ENCODE measurements at regions not wholly inside any gene's neighbourhood (a gene's known extent, or its start where the extent isn't known, plus 50 kb on each side); places are given as distances from the start of the nearest gene placed in this dataset.
"Not testable (repeated sequence)": the region's sequence is repeated elsewhere in the genome, so short reads cannot be mapped to it uniquely, and the experiment has no call there.

DNA sequence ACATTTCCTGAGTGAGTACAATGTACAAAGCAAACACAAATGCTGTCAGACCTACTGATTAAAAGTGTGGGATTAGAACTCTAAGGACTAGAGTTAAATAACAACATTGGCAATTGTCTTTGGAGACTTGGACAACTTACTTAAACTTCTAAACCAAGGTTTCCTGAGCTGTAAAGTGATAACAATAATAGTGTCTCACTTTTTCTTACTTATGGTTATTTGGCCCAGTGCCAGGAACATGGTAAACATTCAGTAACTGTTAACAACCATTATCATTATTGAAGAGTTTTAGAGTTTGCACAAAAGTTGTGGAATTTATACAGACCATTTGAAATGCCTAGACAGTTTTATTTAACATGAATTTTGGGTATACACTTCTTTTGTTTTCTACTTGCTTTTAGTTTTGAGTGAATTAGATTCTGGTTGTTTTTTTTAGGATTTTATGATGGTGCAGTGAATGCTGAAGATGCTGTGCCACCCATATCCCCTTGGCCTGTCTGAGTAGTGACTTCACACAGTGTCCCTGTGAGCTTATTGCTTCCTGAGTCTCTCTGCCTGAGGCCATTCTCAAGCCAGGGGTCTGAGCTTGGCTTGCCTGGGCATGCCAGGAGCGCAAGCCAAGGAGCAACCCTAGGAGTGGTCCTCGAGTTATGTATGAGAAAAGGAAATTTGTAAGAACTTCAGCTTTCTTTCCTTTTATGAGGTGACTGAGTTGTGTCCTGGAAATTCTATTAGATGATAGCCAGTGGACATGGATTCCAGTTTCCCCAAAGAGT is 932.8 kb downstream of the TTLL7 start:
- DNase-seq, result no peak

DNA sequence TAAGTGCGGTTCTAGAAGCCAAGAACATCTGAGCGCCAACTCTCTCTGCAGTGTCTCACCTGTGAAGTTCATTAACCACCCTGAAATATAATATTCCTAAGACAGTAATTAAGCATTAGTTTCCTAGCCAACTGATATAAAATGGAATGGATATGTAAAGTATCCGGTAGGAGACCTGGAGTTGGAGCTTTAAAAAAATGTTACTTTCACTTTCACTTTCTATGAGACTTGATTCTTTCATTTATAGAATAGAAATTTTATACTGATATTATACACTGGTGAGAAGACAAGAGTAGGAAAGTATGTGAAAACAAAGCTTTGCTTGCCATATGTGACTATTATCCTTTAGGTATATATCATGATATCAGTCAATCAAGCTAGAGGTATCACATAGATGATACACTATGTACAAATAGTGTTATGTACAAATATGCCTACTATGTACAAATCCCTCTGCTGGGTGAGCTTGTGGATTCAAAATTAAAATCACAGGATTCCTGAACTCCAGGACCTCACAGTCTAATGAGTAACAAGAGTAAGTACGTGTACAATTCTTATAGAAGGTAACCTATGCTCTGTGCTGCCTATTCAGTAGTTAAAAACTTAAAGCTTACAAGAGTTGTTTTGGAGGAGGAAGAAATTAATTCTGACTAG is 934.2 kb downstream of the TTLL7 start:
- DNase-seq, result no peak

DNA sequence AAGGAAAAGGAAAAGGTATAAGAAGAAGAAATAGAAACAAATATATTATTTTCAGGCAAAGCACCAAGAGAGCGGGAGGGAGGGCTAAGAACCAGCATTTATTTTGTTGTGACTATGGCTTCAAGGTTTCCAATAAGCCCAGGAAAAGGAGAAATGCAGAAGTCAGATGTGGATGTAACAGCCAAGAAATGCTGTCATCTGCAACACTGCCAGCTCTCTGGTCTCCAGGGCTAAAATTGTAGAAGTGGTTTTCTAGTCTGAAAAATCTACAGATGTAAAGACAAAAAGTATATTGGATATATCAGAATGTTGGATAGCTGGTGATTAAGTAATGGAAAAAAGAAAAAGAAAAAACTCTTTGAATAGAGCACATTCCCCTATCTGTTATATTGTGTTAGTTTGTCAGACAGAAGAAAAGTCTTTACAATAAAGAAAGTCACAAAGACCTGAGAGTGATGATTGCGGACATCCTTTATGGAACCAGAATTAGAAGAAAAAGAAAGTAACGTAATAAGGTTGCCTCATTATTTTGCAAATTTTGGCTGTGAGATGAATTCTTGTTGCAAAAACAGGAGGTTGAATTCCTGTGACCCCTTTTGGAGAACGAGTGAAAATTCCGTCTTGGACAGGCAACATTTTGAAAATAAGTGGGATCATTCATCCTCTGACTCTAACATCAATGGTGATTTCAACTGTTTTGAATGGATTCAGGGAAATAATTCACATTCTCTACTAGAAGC is 938.1 kb downstream of the TTLL7 start:
- DNase-seq, result no peak

DNA sequence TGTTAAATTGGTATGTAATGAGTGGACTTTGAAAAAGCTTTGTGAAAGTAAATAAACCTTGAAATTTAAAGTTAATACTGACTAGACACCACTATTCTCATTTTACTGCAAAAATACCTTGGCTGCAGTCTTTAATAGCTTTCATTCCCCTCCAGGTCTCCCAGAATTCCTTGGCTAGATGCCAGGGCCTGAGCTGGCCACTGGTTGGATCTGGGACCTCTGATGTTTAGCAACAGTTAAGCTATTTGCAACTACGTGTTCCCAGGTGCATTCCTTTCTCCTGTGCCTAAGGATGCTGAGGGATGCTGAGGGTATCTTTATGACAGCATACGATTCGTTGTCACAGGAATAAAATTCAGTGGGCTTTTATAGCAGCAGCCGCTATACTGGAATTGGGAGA is 938.7 kb downstream of the TTLL7 start:
- DNase-seq, result no peak

DNA sequence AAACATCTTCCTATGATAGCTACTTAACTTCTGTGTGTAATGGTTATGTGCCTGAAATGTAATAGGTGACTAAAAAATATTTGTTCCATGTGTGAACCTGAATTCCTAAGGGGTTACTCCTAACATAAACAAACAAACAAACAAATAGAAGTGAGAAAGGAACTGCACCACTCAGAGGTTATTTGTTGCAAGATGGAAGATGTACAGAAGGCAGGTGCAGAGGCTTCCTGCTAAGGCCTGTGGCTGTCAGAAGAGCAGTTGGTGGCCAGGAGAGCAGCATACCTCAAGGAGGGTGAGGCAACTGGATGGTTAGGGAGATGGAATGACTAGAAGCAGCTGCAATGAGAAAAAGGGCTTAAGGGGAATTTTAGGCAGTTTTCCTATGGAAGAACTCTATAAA is 940.6 kb downstream of the TTLL7 start:
- DNase-seq, result no peak

DNA sequence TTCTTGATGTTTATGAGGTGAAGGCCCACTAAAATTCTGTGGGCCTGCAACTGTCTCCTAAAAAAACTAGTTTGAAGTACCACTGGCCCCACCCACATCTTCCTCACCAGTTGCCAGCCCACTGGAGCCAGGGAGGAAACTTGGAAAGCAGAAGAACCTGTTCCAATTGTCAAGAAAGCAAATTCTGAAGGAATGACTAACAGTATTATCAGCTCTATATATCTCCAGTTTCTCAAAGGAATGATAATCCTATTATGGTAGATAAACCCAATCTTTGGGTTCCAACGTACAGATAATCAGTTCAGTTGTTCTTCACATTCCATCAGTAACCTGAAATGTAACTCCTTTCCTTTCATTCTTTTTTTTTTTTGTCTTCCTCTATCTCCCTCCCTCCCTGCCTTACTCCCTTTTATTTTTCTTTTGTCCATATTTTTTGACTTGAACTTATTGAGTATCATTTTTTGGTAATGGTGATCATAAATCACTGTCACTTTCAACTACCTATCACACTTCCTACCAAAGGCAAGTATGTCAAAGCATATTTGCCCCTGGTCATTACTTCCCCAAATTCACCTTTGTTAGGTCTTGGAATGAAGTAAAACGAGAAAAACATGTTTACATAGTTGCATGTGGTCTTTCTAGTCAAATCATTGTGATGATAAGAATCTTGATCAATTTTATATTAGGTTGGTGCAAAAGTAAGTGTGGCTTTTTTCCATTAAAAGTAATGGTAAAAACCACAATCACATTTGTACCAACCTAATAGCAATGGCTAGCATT is 943.4 kb downstream of the TTLL7 start:
- no peak for DNase-seq

DNA sequence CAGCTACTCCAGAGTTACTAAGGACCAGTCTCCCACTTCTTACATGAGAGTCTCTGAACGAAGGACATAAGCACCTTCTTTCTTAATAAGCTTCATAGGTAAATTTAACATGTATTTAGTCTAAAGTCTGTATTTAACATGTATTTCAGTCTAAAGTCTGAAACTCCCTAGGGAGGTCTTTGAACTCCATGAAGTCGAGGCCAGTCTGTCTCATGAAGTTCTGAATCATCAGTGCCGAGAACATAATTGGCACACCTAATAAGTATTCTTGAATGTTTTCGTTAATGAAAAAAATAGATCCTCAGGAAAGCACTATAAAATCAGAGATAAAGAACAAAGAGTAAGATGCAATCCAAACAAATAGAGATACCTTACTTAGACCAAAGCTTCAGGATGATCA is 945.5 kb downstream of the TTLL7 start:
- DNase-seq, result no peak

DNA sequence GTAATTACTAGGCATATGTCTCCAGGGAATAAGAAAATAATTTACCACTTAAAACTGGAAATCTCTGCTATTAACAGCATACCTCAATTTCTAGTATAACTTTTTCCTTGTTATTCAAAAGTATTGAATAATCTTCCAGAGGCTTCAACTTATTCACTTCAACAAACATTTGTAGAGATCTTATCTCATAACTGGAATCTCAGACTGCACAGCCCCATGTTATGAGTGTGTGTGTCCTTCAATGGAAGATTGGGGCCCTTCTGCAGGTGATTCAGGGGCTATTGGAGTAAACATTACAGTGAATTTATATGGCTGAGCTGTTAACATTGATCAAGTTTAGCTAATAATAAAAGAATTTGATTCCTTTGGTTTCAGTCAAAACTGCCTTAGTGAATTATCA is 946.1 kb downstream of the TTLL7 start:
- DNase-seq, result no peak

DNA sequence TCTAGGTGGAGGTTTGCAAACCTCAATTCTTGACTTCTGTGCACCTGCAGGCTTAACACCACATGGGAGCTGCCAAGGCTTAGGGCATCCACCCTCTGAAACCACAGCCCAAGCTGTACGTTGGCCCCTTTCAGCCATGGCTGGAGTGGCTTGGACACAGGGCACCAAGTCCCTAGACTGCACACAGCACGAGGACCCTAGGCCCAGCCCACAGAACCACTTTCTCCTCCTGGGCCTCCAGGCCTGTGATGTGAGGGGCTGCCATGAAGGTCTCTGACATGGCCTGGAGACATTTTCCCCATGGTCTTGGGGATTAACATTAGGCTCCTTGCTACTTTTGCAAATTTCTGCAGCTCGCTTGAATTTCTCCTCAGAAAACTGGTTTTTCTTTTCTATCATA is 947.9 kb downstream of the TTLL7 start:
- not testable (repeated sequence) for DNase-seq

DNA sequence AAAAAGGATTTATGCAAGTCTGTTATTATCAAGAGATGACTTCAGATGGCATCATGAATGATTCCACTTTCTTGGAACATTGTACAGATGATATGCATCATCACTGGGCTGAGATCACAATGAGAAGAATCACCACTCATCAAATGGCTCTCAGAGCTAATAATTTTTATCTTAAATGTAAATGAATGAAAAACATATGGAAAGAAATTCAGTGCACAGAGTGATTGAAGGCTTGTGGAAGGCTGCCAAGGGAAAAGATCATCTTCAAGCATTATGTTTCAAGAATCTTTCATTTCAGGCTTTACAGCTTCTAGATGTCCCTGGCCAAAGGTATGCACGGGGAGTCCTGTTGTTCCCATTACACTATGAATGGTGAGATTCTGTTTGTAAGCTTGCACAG is 955.7 kb downstream of the TTLL7 start:
- no peak for DNase-seq

DNA sequence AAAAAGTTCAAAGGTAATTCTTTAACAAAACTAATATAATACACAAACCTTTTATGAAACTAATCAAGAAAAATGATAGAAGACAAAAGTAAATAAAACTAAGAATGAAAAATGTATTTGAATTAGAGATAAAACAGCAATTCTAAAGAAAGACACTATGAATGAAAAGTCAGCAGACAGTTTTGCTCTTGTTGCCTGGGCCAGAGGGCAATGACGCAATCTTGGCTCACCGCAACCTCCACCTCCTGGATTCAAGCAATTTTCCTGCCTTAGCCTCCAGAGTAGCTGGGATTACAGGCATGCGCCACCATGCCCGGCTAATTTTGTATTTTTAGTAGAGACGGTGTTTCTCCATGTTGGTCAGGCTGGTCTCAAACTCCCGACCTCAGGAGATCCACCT is 959.8 kb downstream of the TTLL7 start:
- DNase-seq, result not testable (repeated sequence)

DNA sequence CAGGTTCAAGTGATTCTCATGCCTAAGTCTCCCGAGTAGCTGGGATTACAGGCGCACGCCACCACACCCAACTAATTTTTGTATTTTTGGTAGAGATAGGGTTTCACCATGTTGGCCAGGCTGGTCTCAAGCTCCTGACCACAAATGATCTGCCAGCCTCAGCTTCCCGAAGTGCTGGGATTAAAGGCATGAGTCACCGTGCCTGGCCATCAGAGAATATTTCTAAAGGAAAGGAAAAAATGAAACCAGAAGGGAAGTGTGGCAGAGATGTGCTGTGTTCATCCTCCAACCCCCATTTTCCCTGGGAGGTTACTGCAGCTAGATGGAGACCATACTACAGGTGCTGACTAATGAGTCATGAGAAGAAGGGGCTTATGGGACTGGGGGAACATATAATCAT is 964.1 kb downstream of the TTLL7 start:
- no peak for DNase-seq

DNA sequence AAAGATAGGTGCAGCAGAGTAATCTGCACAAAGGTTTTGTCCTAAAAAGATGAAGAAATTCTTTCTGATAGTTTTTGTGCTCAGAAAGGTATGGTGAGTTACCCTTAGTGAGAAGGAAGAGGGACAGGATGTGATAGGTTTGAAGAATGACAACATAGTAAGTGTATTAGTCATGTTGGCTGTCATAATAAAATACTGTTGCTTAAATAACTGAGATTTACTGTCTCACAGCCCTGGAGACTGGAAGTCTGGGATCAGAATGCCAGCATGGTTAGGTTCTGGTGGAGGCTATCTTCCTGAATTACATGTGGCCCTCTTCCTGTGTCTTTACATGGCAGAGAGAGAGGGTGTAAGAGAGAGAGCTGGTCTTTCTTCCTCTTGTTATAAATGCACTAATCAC is 965.2 kb downstream of the TTLL7 start:
- no peak for DNase-seq

DNA sequence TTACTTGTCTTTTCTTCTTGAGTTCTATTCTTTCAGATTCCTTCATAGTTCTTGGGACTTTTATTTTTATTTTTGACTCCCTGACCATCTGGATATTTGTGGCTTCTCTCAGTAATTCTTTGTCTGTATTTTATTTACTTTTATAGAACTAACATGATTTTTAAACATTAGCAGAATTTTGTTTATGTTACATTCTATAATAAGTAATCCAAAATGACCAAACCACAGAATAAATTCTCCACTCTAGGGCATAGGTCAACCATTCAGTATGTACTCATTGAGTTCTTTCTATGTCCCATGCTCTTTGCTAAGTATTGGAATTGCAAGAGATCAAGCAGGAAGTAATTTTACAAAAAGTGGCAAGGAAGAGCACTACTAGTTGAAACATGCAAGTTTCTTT is 969.0 kb downstream of the TTLL7 start:
- no peak for DNase-seq

DNA sequence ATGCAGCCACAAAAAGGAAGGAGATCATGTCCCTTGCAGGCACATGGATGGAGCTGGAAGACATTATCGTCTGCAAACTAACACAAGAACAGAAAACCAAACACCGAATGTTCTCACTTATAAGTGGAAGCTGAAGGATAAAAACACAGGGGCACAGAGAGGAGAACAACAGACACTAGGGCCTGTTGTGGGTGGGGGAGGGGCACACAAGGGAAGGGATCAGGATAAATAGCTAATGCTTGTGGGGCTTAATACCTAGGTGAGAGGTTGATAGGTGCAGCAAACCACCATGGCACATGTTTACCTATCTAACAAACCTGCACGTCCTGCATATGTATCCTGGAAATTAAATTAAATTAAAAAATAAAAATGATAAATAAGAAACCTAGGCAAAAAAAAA is 969.9 kb downstream of the TTLL7 start:
- no peak for DNase-seq

DNA sequence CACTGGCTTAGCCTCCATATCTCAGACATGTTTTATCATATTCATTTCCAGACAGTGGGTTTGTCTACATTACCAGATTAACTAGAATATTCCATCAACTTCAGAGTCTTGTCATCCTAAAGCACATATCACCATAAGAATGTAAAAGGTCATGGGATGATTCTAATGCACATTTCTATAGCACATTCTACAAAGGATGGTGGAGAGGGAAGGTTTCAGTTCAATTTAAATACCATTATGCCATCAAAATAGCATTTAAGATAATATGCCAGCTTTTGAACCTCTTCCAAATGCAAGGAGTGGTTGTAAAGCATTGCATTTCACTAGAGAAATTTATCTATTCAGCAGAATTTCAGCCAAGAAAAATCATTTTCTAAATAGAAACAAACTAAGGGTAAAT is 970.5 kb downstream of the TTLL7 start:
- no peak for DNase-seq

DNA sequence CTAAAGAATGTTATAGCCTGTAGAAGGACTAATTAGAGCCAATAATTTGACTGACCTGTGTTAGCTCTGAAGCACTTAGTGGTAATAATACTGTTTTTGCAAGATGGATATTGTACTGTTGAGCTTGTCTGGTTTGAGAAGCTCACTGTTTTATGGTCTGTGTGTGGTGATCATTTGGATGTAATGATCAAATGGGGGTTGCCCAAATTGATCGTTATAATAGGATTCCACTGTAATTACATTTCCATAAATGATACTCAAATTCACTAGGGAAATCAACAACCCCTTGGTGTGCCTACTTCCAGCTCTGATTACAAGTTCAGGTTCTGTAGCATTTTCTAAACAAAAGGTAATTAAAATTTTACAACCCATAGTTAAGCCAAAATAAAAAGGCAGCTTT is 971.4 kb downstream of the TTLL7 start:
- no peak for DNase-seq

DNA sequence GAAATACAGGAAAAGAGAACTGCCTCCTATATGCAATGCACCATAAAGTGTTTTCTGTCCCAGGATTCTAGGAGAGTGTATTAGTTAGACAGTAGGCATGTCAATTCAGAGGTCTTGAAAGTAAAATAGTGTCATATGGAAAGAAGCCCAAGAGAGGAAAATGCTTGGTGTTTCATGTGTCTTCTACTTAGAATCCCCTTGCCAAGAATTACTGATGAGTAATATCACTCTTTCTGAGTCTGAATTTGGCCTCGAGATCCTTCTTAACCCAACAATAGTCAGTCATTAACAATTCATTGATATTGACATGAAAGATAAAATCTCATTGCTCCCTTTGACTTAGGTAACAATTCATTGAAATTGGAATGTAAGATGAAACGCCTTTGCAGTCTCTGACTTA is 972.2 kb downstream of the TTLL7 start:
- no peak for DNase-seq

DNA sequence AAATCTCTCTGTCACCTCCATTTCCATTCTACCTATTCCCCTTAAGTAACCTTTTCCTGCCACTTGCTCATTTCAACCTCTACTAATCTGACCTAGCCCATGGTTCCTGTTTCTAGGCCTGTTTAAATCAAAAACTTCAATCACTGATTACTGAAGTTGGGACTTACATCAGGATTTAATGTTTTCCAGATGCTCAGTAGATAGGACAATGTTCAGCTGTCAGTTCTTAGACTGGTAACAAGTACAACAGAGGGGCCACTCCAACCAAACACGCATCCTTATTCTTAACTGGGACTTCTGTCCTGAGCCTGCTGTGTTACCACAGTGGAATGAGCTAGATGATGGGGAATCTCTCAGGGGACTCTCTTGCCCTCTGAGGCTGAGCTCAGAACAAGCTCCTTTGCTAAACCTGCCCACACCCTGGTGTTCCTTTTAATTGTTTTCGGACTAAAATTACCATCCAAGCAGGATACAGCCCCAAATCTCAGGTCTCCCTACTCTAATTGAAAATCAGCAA is 974.6 kb downstream of the TTLL7 start:
- no peak for DNase-seq

DNA sequence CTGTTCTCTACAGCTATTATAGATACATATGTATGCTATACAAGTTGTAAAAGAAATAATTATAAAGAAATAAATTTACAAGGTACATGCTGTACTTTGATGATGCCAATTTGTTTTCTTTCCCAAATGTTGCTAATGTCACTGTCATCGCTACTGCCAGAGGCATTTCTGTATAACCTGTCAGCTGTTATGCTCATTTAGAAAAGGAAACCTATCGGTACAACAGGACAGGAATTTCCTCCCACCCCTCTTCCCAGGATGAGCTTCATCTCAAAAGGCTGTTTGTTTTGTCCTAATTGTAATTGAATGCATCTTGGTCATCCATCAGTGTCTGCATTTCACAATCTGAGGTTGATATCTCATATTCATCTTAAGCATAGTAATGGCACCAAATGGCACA is 975.7 kb downstream of the TTLL7 start:
- DNase-seq, result no peak

DNA sequence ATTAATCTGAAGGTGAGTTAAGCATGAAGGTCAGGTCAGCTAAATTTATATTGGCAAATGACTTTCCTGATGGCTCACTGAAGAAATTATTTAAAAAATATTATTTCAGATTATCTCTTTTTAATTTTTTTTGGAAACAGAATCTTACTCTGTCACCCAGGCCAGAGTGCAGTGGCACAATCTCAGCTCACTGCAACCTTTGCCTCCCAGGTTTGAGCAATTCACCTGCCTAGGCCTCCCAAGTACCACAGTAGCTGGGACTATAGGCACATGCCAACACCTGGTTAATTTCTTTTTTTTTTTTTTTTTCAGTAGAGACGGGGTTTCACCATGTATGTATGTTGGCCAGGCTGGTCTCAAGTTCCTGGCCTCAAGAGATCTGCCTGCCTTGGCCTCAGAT is 976.7 kb downstream of the TTLL7 start:
- no peak for DNase-seq

DNA sequence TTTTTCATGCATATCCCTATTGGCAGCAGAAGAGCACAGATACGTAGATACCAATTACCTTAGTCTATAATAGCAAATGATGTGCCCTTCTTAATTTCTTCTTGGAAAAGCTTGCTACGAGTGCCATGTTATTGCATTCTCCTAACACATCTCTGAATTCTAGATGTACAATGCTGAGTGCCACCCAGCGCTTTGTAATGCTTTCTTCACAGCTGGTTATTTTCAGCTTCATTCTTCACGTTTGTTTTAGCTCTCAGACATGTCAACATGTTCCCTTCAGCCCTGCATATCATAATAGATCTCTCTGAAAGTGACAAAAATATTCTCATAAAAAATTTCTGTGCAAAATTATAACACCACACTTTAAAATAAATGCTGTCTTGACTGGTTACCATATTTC is 981.2 kb downstream of the TTLL7 start:
- no peak for DNase-seq

DNA sequence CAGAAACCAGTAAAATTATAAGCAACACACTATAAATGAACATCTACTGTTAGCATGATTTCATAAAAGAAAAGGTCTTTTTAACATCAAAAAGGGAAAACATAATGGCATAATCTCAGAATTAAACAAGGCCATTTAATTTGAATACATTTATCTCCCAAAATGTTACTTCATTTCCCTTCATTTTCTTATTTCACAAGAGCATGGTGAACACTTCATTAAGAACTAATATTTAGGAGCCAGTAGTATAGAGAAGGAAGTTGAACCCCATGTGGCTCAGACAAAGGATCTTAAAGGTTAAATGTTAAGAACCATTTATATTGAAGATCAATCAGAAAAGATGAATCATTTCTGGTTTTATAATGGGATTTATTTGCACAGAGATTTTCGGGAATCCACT is 981.7 kb downstream of the TTLL7 start:
- DNase-seq, result no peak

All from NCI-H2107 (cell line).